Sigmoid colon (tissue), 6 donors: ENCODE measurements at regions not wholly inside any gene's neighbourhood (a gene's known extent, or its start where the extent isn't known, plus 50 kb on each side); places are given as distances from the start of the nearest gene placed in this dataset.
"Not testable (repeated sequence)": the region's sequence is repeated elsewhere in the genome, so short reads cannot be mapped to it uniquely, and the experiment has no call there.

ENCODE experiments used
- DNase-seq: peaks from one replicate; pipeline ENCODE4 v3.0.0-alpha.2; 2019
- H3K27ac ChIP-seq, 4 donors: fragments of 200-600 bp; sonication (generic); one replicate each; pipeline ENCODE4 v1.5.1; 2016 to 2019; ENCODE audit warnings: mild to moderate bottlenecking in 1 of 4
- H3K27me3 ChIP-seq, 3 donors: fragments of 200-600 bp; sonication (generic); one replicate each; pipeline ENCODE4 v1.5.1; 2019; ENCODE audit warnings: mild to moderate bottlenecking in 1 of 3
- H3K36me3 ChIP-seq, 4 donors: fragments of 200-600 bp; sonication (generic); one replicate each; pipeline ENCODE4 v1.5.1; 2016 to 2019
- H3K4me1 ChIP-seq, 4 donors: fragments of 200-600 bp; sonication (generic); one replicate each; pipeline ENCODE4 v1.5.1; 2017 to 2019
- H3K4me3 ChIP-seq, 4 donors: fragments of 200-600 bp; sonication (generic); one replicate each; pipeline ENCODE4 v1.5.1; 2017 to 2019; ENCODE audit warnings: mild to moderate bottlenecking in 2 of 4, moderate library complexity in 1 of 4
- H3K9me3 ChIP-seq, 4 donors: fragments of 200-600 bp in 3 of 4; sonication (generic) in 3 of 4; one replicate each; pipeline versions ENCODE4 v1.5.1 to v1.6.1; 2013 to 2019
- CTCF ChIP-seq, 4 experiments: fragments of 450-650 bp in 3 of 4; fragments of 200-600 bp in 1 of 4; IDR thresholded peaks; one replicate each; pipeline ENCODE4 v1.5.1; 2016 to 2019; ENCODE audit warnings: antibody characterized with exemption in 4 of 4, mild to moderate bottlenecking in 3 of 4, moderate library complexity in 2 of 4
- EP300 ChIP-seq, 4 donors: sonication (generic); formaldehyde crosslinking; IDR thresholded peaks; one replicate each; pipeline ENCODE4 v1.6.1; 2017; ENCODE audit warnings: antibody characterized with exemption in 4 of 4
- POLR2A ChIP-seq, 2 donors: fragments of 450-650 bp; IDR thresholded peaks; one replicate each; pipeline ENCODE4 v1.6.1; 2016; ENCODE audit warnings: antibody characterized with exemption in 2 of 2, mild to moderate bottlenecking in 2 of 2, moderate library complexity in 2 of 2
- POLR2AphosphoS5 ChIP-seq, 4 donors: sonication (generic); formaldehyde crosslinking; IDR thresholded peaks; one replicate each; pipeline ENCODE4 v1.6.1; 2017; ENCODE audit warnings: antibody characterized with exemption in 4 of 4
- WGBS, 2 donors: extraction: QIAGEN DNeasy Blood & Tissue Kit; methylation state at CpG; one replicate each; pipeline ENCODE4 v1.1.7; 2013; 5-methylcytosine and 5-hydroxymethylcytosine counted together
- intact Hi-C: fragments of 100-400 bp; cut with DNase I; formaldehyde crosslinking; loops from one replicate; pipeline ENCODE4 v1.15.1; 2023
- donor health status: healthy with polysubstance abuse.
- donor health status: healthy.

- Histone ChIP-seq H3K27ac (no peak overlapping the region), H3K9me3 (peaks cover 0 to 4% (median under 1%) of the 10 kb centered on the region in 4 donors), H3K36me3 (no peaks in the 10 kb centered on the region), H3K4me1 (no peaks in the 10 kb centered on the region), H3K27me3 (no peaks in the 10 kb centered on the region), H3K4me3 (no peak overlapping the region)
- TF ChIP-seq CTCF (IDR thresholded peaks at IDR 0.05) (no peak), POLR2AphosphoS5 (IDR thresholded peaks at IDR 0.05) (no peak)
- no peak for DNase-seq
- WGBS, 2 donors: 36 to 65% methylated on average over 5 of the region's 5 CpGs
- intact Hi-C loops: no loop called here
Observed at GRCh38 chr4:77347351-77347966, 190.5 kb downstream of the CCNG2 start.

GRCh38 chr4:77348815-77349214 lies 191.8 kb downstream of the CCNG2 start:
- no peaks in the 10 kb centered on the region for H3K9me3 ChIP-seq
- H3K4me3 ChIP-seq: no peak overlapping the region
- H3K36me3 ChIP-seq: no peaks in the 10 kb centered on the region
- no peak overlapping the region for H3K27ac ChIP-seq
- H3K27me3 ChIP-seq: no peaks in the 10 kb centered on the region
- intact Hi-C loops: no loop called here
- TF ChIP-seq POLR2AphosphoS5 (IDR thresholded peaks at IDR 0.05): no peak
- no peak for TF ChIP-seq POLR2A (IDR thresholded peaks at IDR 0.05)
- no peak for TF ChIP-seq CTCF (IDR thresholded peaks at IDR 0.05)
- no peak for TF ChIP-seq EP300 (IDR thresholded peaks at IDR 0.05)
- no peaks in the 10 kb centered on the region for H3K4me1 ChIP-seq
- no peak for DNase-seq

- H3K27ac ChIP-seq: no peak overlapping the region
- intact Hi-C loops: no loop called here
- no peaks in the 10 kb centered on the region for H3K36me3 ChIP-seq
- 90 to 92% methylated on average over 3 of the region's 3 CpGs for WGBS, 2 donors
- DNase-seq: no peak
- no peak overlapping the region for H3K4me3 ChIP-seq
- no peaks in the 10 kb centered on the region for H3K9me3 ChIP-seq
- no peaks in the 10 kb centered on the region for H3K4me1 ChIP-seq
- no peaks in the 10 kb centered on the region for H3K27me3 ChIP-seq
- TF ChIP-seq EP300 (IDR thresholded peaks at IDR 0.05): no peak
- TF ChIP-seq POLR2A (IDR thresholded peaks at IDR 0.05): no peak
- no peak for TF ChIP-seq CTCF (IDR thresholded peaks at IDR 0.05)
- TF ChIP-seq POLR2AphosphoS5 (IDR thresholded peaks at IDR 0.05): no peak
Observed at GRCh38 chr4:77349364-77349763, 192.4 kb downstream of the CCNG2 start.

- Histone ChIP-seq H3K4me3 (no peak overlapping the region), H3K4me1 (no peaks in the 10 kb centered on the region), H3K27ac (no peak overlapping the region), H3K27me3 (no peaks in the 10 kb centered on the region), H3K36me3 (no peaks in the 10 kb centered on the region), H3K9me3 (no peaks in the 10 kb centered on the region)
- intact Hi-C loops: no loop called here
- TF ChIP-seq POLR2AphosphoS5 (IDR thresholded peaks at IDR 0.05) (no peak), POLR2A (IDR thresholded peaks at IDR 0.05) (no peak), EP300 (IDR thresholded peaks at IDR 0.05) (no peak), CTCF (IDR thresholded peaks at IDR 0.05) (no peak)
- 47 to 80% methylated on average over 1 of the region's 1 CpG for WGBS, 2 donors
- DNase-seq: no peak
Observed at GRCh38 chr4:77349796-77350195, 192.8 kb downstream of the CCNG2 start.

GRCh38 chr4:77352192-77352591 lies 195.2 kb downstream of the CCNG2 start:
- TF ChIP-seq EP300 (IDR thresholded peaks at IDR 0.05) (no peak), CTCF (IDR thresholded peaks at IDR 0.05) (no peak), POLR2AphosphoS5 (IDR thresholded peaks at IDR 0.05) (no peak), POLR2A (IDR thresholded peaks at IDR 0.05) (no peak)
- WGBS, 2 donors: 92 to 94% methylated on average over 1 of the region's 1 CpG

GRCh38 chr4:77353724-77354315 lies 196.8 kb downstream of the CCNG2 start:
- intact Hi-C loops, H3K4me3 ChIP-seq, H3K9me3 ChIP-seq, DNase-seq, H3K36me3 ChIP-seq, H3K27me3 ChIP-seq, H3K4me1 ChIP-seq, H3K27ac ChIP-seq: not testable (repeated sequence)
- WGBS, 2 donors: 77 to 81% methylated on average over 4 of the region's 5 CpGs

More at GRCh38 chr4:77352192-77352591, 195.2 kb downstream of the CCNG2 start:
- Histone ChIP-seq H3K27ac (no peak overlapping the region), H3K9me3 (no peaks in the 10 kb centered on the region), H3K4me1 (no peaks in the 10 kb centered on the region), H3K4me3 (no peak overlapping the region), H3K36me3 (no peaks in the 10 kb centered on the region), H3K27me3 (no peaks in the 10 kb centered on the region)
- no peak for DNase-seq
- intact Hi-C loops: no loop called here
